Upper lobe of left lung (tissue), 4 donors: ENCODE measurements at regions not wholly inside any gene's neighbourhood (a gene's known extent, or its start where the extent isn't known, plus 50 kb on each side); places are given as distances from the start of the nearest gene placed in this dataset.

Experiments
- EP300 ChIP-seq, 4 donors: sonication (generic); formaldehyde crosslinking; IDR thresholded peaks; one replicate each; pipeline ENCODE4 v1.5.1; 2017; ENCODE audit warnings: antibody characterized with exemption in 4 of 4, control low read depth in 2 of 4
- POLR2A ChIP-seq, 4 donors: fragments of 450-650 bp; IDR thresholded peaks; one replicate each; pipeline ENCODE4 v1.5.1; 2016 to 2017; ENCODE audit warnings: antibody characterized with exemption in 4 of 4, mild to moderate bottlenecking in 2 of 4
- TF ChIP-seq, protein P1 (sequence below), 6 experiments: fragments of 450-650 bp in 4 of 6; fragments of 200-600 bp in 2 of 6; sonication (generic) in 2 of 6; IDR thresholded peaks; one replicate each; pipeline ENCODE4 v1.5.1; 2016 to 2019; ENCODE audit warnings: antibody characterized with exemption in 6 of 6

DNA sequence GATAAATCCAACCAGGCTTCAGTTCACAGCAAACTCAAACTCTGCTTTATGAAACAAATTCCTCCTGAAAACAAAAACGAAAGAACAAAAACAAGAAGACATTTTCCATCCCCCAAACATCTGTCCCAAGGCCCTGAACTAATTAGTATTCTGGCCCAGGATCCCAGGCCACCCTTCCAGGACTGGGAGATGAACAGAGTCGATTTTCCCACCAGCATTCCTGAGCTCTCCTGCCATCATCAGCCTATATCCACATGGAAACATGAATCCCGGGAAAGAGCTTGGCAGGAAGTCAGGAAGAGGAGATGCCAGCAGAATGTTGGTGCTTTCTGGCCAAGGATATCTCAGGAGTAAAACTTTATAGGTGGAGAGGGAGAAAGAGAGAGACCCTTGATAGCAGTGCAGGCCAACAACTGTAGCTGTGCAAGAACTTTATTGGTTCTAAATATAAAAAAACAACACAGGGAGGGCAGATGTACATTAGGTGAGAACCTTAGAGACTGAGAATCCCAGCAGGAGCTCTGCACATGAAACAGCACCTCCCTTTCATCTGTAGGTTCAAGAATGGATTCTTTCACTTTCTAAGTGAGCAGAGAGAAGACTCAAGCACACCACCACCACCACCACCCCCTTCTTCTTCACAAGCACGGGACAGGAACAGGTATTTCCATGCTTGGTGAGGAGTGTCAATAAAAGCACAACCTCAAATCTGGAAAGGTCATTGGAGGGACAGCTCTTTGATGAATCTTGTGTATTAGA, 190.7 kb upstream of the TAS2R1 start:
- TF ChIP-seq, protein P1, sequence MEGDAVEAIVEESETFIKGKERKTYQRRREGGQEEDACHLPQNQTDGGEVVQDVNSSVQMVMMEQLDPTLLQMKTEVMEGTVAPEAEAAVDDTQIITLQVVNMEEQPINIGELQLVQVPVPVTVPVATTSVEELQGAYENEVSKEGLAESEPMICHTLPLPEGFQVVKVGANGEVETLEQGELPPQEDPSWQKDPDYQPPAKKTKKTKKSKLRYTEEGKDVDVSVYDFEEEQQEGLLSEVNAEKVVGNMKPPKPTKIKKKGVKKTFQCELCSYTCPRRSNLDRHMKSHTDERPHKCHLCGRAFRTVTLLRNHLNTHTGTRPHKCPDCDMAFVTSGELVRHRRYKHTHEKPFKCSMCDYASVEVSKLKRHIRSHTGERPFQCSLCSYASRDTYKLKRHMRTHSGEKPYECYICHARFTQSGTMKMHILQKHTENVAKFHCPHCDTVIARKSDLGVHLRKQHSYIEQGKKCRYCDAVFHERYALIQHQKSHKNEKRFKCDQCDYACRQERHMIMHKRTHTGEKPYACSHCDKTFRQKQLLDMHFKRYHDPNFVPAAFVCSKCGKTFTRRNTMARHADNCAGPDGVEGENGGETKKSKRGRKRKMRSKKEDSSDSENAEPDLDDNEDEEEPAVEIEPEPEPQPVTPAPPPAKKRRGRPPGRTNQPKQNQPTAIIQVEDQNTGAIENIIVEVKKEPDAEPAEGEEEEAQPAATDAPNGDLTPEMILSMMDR (IDR thresholded peaks at IDR 0.05): no peak
- no peak for TF ChIP-seq EP300 (IDR thresholded peaks at IDR 0.05)
- TF ChIP-seq POLR2A (IDR thresholded peaks at IDR 0.05): no peak
